ENCODE measurements at regions not wholly inside any gene's neighbourhood (a gene's known extent, or its start where the extent isn't known, plus 50 kb on each side); places are given as distances from the start of the nearest gene placed in this dataset.

DNA sequence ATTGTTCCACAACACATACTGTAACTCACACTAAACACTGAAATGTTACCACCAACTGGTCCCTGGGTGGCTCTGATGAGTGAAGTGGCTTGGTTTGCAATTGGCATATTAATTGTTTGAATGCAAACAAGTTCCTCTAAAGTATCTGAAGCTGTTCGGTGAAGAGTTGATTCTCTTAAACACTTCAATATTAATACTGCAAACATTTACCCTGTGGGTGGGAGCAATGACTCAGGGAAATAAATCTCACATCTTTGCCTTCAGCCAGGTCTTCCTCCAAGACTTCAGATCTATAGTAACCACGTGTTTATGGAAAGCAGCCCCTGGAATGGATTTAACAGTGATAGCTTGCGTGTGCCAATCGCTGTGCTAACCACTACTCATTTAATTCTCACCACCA, 176.0 kb downstream of the MAFB start:
- Histone ChIP-seq H3K27me3 (ENCODE audit: insufficient read depth, poor library complexity, severe bottlenecking) (no peaks in the 10 kb centered on the region), H3K27ac (replicated peaks) (no peak overlapping the region), H3K4me3 (replicated peaks; ENCODE audit: insufficient read depth, low read length) (no peak overlapping the region)
- DNase-seq (ENCODE audit: low read depth in 1 of 2, low spot score in 1 of 2): no peak
- TF ChIP-seq POLR2AphosphoS5 (IDR thresholded peaks at IDR 0.05; ENCODE audit: low read depth) (no peak), GABPA (IDR thresholded peaks at IDR 0.05; ENCODE audit: low read depth) (no peak), CTCF (IDR thresholded peaks at IDR 0.05; ENCODE audit: insufficient read depth, low read length) (no peak), SPI1 (IDR thresholded peaks at IDR 0.05; ENCODE audit: borderline replicate concordance, low read depth) (no peak)
- TF ChIP-seq, protein P1, sequence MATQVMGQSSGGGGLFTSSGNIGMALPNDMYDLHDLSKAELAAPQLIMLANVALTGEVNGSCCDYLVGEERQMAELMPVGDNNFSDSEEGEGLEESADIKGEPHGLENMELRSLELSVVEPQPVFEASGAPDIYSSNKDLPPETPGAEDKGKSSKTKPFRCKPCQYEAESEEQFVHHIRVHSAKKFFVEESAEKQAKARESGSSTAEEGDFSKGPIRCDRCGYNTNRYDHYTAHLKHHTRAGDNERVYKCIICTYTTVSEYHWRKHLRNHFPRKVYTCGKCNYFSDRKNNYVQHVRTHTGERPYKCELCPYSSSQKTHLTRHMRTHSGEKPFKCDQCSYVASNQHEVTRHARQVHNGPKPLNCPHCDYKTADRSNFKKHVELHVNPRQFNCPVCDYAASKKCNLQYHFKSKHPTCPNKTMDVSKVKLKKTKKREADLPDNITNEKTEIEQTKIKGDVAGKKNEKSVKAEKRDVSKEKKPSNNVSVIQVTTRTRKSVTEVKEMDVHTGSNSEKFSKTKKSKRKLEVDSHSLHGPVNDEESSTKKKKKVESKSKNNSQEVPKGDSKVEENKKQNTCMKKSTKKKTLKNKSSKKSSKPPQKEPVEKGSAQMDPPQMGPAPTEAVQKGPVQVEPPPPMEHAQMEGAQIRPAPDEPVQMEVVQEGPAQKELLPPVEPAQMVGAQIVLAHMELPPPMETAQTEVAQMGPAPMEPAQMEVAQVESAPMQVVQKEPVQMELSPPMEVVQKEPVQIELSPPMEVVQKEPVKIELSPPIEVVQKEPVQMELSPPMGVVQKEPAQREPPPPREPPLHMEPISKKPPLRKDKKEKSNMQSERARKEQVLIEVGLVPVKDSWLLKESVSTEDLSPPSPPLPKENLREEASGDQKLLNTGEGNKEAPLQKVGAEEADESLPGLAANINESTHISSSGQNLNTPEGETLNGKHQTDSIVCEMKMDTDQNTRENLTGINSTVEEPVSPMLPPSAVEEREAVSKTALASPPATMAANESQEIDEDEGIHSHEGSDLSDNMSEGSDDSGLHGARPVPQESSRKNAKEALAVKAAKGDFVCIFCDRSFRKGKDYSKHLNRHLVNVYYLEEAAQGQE (IDR thresholded peaks at IDR 0.05; ENCODE audit: insufficient replicate concordance, low read depth): no peak

- no peak for DNase-seq (ENCODE audit: low read depth in 1 of 2, low spot score in 1 of 2)
- Histone ChIP-seq H3K4me3 (replicated peaks; ENCODE audit: insufficient read depth, low read length) (no peak overlapping the region), H3K27ac (replicated peaks) (no peak overlapping the region), H3K27me3 (ENCODE audit: insufficient read depth, poor library complexity, severe bottlenecking) (no peaks in the 10 kb centered on the region)
- TF ChIP-seq CTCF (IDR thresholded peaks at IDR 0.05; ENCODE audit: insufficient read depth, low read length) (no peak), POLR2AphosphoS5 (IDR thresholded peaks at IDR 0.05; ENCODE audit: low read depth) (no peak), GABPA (IDR thresholded peaks at IDR 0.05; ENCODE audit: low read depth) (no peak)
Observed at GRCh38 chr20:40512591-40512990, 176.4 kb downstream of the MAFB start.

GRCh38 chr20:40511478-40511877, 177.6 kb downstream of the MAFB start:
- DNase-seq (ENCODE audit: low read depth in 1 of 2, low spot score in 1 of 2): no peak
- no peak overlapping the region for H3K27ac ChIP-seq (replicated peaks)
- H3K27me3 ChIP-seq (ENCODE audit: insufficient read depth, poor library complexity, severe bottlenecking): no peaks in the 10 kb centered on the region
- H3K4me3 ChIP-seq (replicated peaks; ENCODE audit: insufficient read depth, low read length): no peak overlapping the region
- no peak for TF ChIP-seq SPI1 (IDR thresholded peaks at IDR 0.05; ENCODE audit: borderline replicate concordance, low read depth)
- TF ChIP-seq, protein P1 (IDR thresholded peaks at IDR 0.05; ENCODE audit: insufficient replicate concordance, low read depth): no peak
- no peak for TF ChIP-seq GABPA (IDR thresholded peaks at IDR 0.05; ENCODE audit: low read depth)
- no peak for TF ChIP-seq CTCF (IDR thresholded peaks at IDR 0.05; ENCODE audit: insufficient read depth, low read length)
- TF ChIP-seq POLR2AphosphoS5 (IDR thresholded peaks at IDR 0.05; ENCODE audit: low read depth): no peak

- no peak overlapping the region for H3K4me3 ChIP-seq (replicated peaks; ENCODE audit: insufficient read depth, low read length)
- no peak for TF ChIP-seq GABPA (IDR thresholded peaks at IDR 0.05; ENCODE audit: low read depth)
- no peak for TF ChIP-seq CTCF (IDR thresholded peaks at IDR 0.05; ENCODE audit: insufficient read depth, low read length)
- H3K27ac ChIP-seq (replicated peaks): no peak overlapping the region
- no peaks in the 10 kb centered on the region for H3K27me3 ChIP-seq (ENCODE audit: insufficient read depth, poor library complexity, severe bottlenecking)
- no peak for DNase-seq (ENCODE audit: low read depth in 1 of 2, low spot score in 1 of 2)
Observed at GRCh38 chr20:40510622-40511021, 178.4 kb downstream of the MAFB start.
